Gastrocnemius medialis (tissue), 4 donors: ENCODE measurements at regions not wholly inside any gene's neighbourhood (a gene's known extent, or its start where the extent isn't known, plus 50 kb on each side); places are given as distances from the start of the nearest gene placed in this dataset.

Experiments
- POLR2A ChIP-seq, 2 donors: fragments of 450-650 bp; IDR thresholded peaks; one replicate each; pipeline ENCODE4 v1.6.1; 2017; ENCODE audit warnings: antibody characterized with exemption in 2 of 2, mild to moderate bottlenecking in 2 of 2, moderate library complexity in 2 of 2
- TF ChIP-seq, protein P1 (sequence below), 5 experiments: fragments of 450-650 bp in 3 of 5; fragments of 200-600 bp in 2 of 5; sonication (generic) in 2 of 5; IDR thresholded peaks in 4 of 5; conservative IDR thresholded peaks in 1 of 5; 1 replicate in 4 of 5; 2 replicates in 1 of 5; pipeline ENCODE4 v1.5.1; 2016 to 2019; ENCODE audit warnings: antibody characterized with exemption in 5 of 5, mild to moderate bottlenecking in 3 of 5, moderate library complexity in 3 of 5

DNA sequence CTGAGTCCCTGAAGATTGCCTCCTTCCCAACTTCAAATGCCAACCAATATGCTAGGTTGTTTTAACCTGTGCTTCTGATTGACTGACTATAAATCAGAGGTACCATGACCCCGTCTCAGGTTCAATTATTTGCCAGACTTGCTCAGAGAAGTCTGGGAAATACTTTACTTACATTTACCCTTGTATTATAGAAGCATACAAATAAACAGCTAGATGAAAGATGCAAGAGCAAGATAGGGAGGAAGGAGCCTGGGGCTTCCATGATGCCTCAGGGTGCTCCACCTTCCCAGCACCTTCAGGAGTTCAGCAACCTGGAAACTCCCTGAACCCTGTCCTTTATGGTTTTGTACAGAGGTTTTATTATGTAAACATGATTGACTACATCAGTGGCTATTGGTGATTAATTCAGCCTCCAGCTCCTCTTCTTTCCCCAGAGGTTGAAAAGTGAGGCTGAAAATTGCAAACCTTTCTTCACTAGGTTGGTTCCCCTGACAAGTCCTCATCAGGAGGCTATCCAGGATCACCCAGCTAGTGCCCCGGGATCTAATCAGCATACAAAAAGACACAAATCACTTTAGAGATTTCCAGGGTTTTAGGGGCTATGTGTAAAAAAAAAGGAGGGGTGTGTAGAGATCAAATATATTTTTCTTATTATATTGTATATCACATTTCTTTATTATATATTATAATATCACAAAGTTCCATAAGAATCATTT lies 547.7 kb downstream of the EPM2A start:
- TF ChIP-seq, protein P1, sequence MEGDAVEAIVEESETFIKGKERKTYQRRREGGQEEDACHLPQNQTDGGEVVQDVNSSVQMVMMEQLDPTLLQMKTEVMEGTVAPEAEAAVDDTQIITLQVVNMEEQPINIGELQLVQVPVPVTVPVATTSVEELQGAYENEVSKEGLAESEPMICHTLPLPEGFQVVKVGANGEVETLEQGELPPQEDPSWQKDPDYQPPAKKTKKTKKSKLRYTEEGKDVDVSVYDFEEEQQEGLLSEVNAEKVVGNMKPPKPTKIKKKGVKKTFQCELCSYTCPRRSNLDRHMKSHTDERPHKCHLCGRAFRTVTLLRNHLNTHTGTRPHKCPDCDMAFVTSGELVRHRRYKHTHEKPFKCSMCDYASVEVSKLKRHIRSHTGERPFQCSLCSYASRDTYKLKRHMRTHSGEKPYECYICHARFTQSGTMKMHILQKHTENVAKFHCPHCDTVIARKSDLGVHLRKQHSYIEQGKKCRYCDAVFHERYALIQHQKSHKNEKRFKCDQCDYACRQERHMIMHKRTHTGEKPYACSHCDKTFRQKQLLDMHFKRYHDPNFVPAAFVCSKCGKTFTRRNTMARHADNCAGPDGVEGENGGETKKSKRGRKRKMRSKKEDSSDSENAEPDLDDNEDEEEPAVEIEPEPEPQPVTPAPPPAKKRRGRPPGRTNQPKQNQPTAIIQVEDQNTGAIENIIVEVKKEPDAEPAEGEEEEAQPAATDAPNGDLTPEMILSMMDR (IDR thresholded peaks at IDR 0.05 in 4 of 5, conservative IDR thresholded peaks at IDR 0.05 in 1 of 5): no peak
- TF ChIP-seq POLR2A (IDR thresholded peaks at IDR 0.05): no peak
